IMR-90 (cell line): ENCODE measurements at regions not wholly inside any gene's neighbourhood (a gene's known extent, or its start where the extent isn't known, plus 50 kb on each side); places are given as distances from the start of the nearest gene placed in this dataset.

Experiments
- ATAC-seq: fragments of 200-7000 bp; cut with Tn5 transposase; 2 replicates; pipeline ENCODE4 v1.9.1; 2020; ENCODE audit warnings: low read depth, mild to moderate bottlenecking, moderate library complexity
- BruUV-seq: library from RNA; stranded (reverse); fragments of 400-500 nt; replicated peaks from 2 replicates; lab custom pipeline; 2021; lab: Mats Ljungman, UMichigan
- CTCF ChIA-PET: fragments of 300-600 bp; formaldehyde crosslinking; extraction: SDS; loops from one replicate; lab custom pipeline; 2021; ENCODE audit warnings: antibody characterized with exemption; lab: Yijun Ruan, JAX
- POLR2A ChIA-PET: fragments of 300-600 bp; sonication (Branson Sonifier 250); formaldehyde crosslinking; loops from one replicate; lab custom pipeline; 2022; ENCODE audit warnings: antibody characterized with exemption; ENCODE audit not compliant: unreplicated experiment; lab: Charles Lee
- DNase-seq: peaks from one replicate; pipeline ENCODE4 v3.0.0; 2013
- H2AFZ ChIP-seq: replicated peaks from 2 replicates; pipeline ENCODE3; 2013; ENCODE audit warnings: low read length, mild to moderate bottlenecking; ENCODE audit not compliant: poor library complexity
- H2AK5ac ChIP-seq: 2 replicates; pipeline ENCODE4 v1.6.1; 2013; ENCODE audit warnings: low read depth, low read length, inconsistent platforms
- H2AK9ac ChIP-seq: replicated peaks from 2 replicates; pipeline ENCODE3; 2013; ENCODE audit warnings: mild to moderate bottlenecking, low read depth, low read length, moderate library complexity; ENCODE audit not compliant: poor library complexity
- H2BK120ac ChIP-seq: 2 replicates; pipeline ENCODE4 v1.6.1; 2013; ENCODE audit warnings: low read depth, low read length, inconsistent platforms
- H2BK15ac ChIP-seq: 3 replicates; pipeline ENCODE4 v1.6.1; 2013; ENCODE audit warnings: low read depth, low read length, inconsistent platforms
- H2BK20ac ChIP-seq: 2 replicates; pipeline ENCODE4 v1.6.1; 2013; ENCODE audit warnings: low read depth, mild to moderate bottlenecking, inconsistent platforms, low read length, moderate library complexity
- H2BK5ac ChIP-seq: 2 replicates; pipeline ENCODE4 v1.6.1; 2013; ENCODE audit warnings: mild to moderate bottlenecking, low read depth, low read length, inconsistent platforms; ENCODE audit not compliant: poor library complexity, severe bottlenecking
- H3K14ac ChIP-seq: replicated peaks from 2 replicates; pipeline ENCODE4 v1.6.1; 2013; ENCODE audit warnings: low read depth, low read length, inconsistent platforms
- H3K18ac ChIP-seq: 2 replicates; pipeline ENCODE4 v1.6.1; 2013; ENCODE audit warnings: low read depth, low read length, control low read depth
- H3K23ac ChIP-seq: 2 replicates; pipeline ENCODE4 v1.6.1; 2013; ENCODE audit warnings: low read depth, low read length, inconsistent platforms
- H3K27ac ChIP-seq: 2 replicates; pipeline ENCODE4 v1.5.1; 2013; ENCODE audit warnings: mild to moderate bottlenecking, control low read depth, low read length; ENCODE audit not compliant: insufficient read depth
- H3K27me3 ChIP-seq: 2 replicates; pipeline ENCODE4 v1.6.1; 2013; ENCODE audit warnings: low read length; ENCODE audit not compliant: control insufficient read depth, insufficient read depth
- H3K36me3 ChIP-seq: 2 replicates; pipeline ENCODE4 v1.6.1; 2013; ENCODE audit warnings: low read length, mixed read lengths; ENCODE audit not compliant: control insufficient read depth, insufficient read depth
- H3K4ac ChIP-seq: 2 replicates; pipeline ENCODE4 v1.6.1; 2013; ENCODE audit warnings: low read depth, low read length, inconsistent platforms
- H3K4me1 ChIP-seq: 2 replicates; pipeline ENCODE4 v1.6.1; 2013; ENCODE audit warnings: low read length, mixed read lengths; ENCODE audit not compliant: control insufficient read depth, insufficient read depth
- H3K4me2 ChIP-seq: 2 replicates; pipeline ENCODE4 v1.6.1; 2013; ENCODE audit warnings: low read depth, mild to moderate bottlenecking, control low read depth, low read length, moderate library complexity
- H3K4me3 ChIP-seq: 2 replicates; pipeline ENCODE4 v1.5.1; 2013; ENCODE audit warnings: low read depth, mild to moderate bottlenecking, control low read depth, low read length, moderate library complexity; ENCODE audit not compliant: insufficient read depth
- H3K56ac ChIP-seq: 2 replicates; pipeline ENCODE4 v1.6.1; 2013; ENCODE audit warnings: low read length, inconsistent platforms; ENCODE audit not compliant: insufficient read depth; ENCODE audit errors: extremely low read depth
- H3K79me1 ChIP-seq, 2 experiments: 2 replicates each; pipeline ENCODE4 v1.6.1; 2013; ENCODE audit warnings: low read length in 2 of 2, inconsistent platforms in 1 of 2, low read depth in 1 of 2
- H3K9ac ChIP-seq: 2 replicates; pipeline ENCODE4 v1.6.1; 2013; ENCODE audit warnings: low read depth, low read length, control low read depth
- H3K9me1 ChIP-seq: 2 replicates; pipeline ENCODE4 v1.6.1; 2013; ENCODE audit warnings: low read length, inconsistent platforms; ENCODE audit not compliant: insufficient read depth
- H3K9me3 ChIP-seq: 2 replicates; pipeline ENCODE4 v1.6.1; 2013; ENCODE audit warnings: low read length; ENCODE audit not compliant: control insufficient read depth, insufficient read depth
- H4K20me1 ChIP-seq: 2 replicates; pipeline ENCODE4 v1.6.1; 2013; ENCODE audit warnings: low read length, inconsistent platforms; ENCODE audit not compliant: insufficient read depth
- H4K5ac ChIP-seq: 2 replicates; pipeline ENCODE4 v1.6.1; 2013; ENCODE audit warnings: mild to moderate bottlenecking, low read depth, low read length, control low read depth
- H4K8ac ChIP-seq, 2 experiments: 2 replicates each; pipeline ENCODE4 v1.6.1; 2013; ENCODE audit warnings: low read depth in 2 of 2, low read length in 2 of 2, control low read depth in 1 of 2, inconsistent platforms in 1 of 2
- H4K91ac ChIP-seq: 2 replicates; pipeline ENCODE4 v1.6.1; 2013; ENCODE audit warnings: low read depth, low read length, inconsistent platforms; ENCODE audit not compliant: insufficient read depth
- BHLHE40 ChIP-seq: fragments of 150-350 bp; IDR thresholded peaks from 2 replicates; pipeline ENCODE4 v1.6.1; 2016; ENCODE audit warnings: mild to moderate bottlenecking, low read depth, low read length
- CEBPB ChIP-seq: IDR thresholded peaks from 2 replicates; pipeline ENCODE4 v1.6.1; 2012; ENCODE audit warnings: low read depth, low read length, improper control_type of control experiment
- CHD1 ChIP-seq: IDR thresholded peaks from 2 replicates; pipeline ENCODE4 v1.6.1; 2012; ENCODE audit warnings: low read depth, low read length, improper control_type of control experiment
- FOS ChIP-seq: fragments of 150-350 bp; IDR thresholded peaks from 2 replicates; pipeline ENCODE4 v1.6.1; 2016; ENCODE audit warnings: low read depth, low read length
- MAFK ChIP-seq: IDR thresholded peaks from 2 replicates; pipeline ENCODE4 v1.6.1; 2012; ENCODE audit warnings: low read depth, low read length, improper control_type of control experiment
- MAZ ChIP-seq: IDR thresholded peaks from 2 replicates; pipeline ENCODE4 v1.6.1; 2012; ENCODE audit warnings: low read depth, mild to moderate bottlenecking, low read length, improper control_type of control experiment, moderate library complexity, borderline replicate concordance
- NFE2L2 ChIP-seq: fragments of 150-350 bp; IDR thresholded peaks from 2 replicates; pipeline ENCODE4 v1.6.1; 2016; ENCODE audit warnings: low read depth, mild to moderate bottlenecking, low read length
- RAD21 ChIP-seq: IDR thresholded peaks from 2 replicates; pipeline ENCODE4 v1.6.1; 2012; ENCODE audit warnings: low read length, improper control_type of control experiment
- RCOR1 ChIP-seq: IDR thresholded peaks from 2 replicates; pipeline ENCODE4 v1.6.1; 2012; ENCODE audit warnings: mild to moderate bottlenecking, low read length, improper control_type of control experiment; ENCODE audit not compliant: insufficient replicate concordance
- SMC3 ChIP-seq: fragments of 150-350 bp; IDR thresholded peaks from 2 replicates; pipeline ENCODE4 v1.6.1; 2016; ENCODE audit warnings: low read depth, mild to moderate bottlenecking, antibody characterized with exemption, low read length, moderate library complexity
- USF2 ChIP-seq: fragments of 150-350 bp; IDR thresholded peaks from 2 replicates; pipeline ENCODE4 v1.6.1; 2017; ENCODE audit warnings: mild to moderate bottlenecking, antibody characterized with exemption, low read length, low read depth
- WGBS, 2 experiments: methylation state at CpG; one replicate each; pipeline versions ENCODE4 v1.1.5 to v1.1.7; 2013; ENCODE audit warnings: missing lambda C conversion rate in 2 of 2; ENCODE audit not compliant: insufficient read length in 1 of 2; ENCODE audit errors: extremely low coverage in 2 of 2; 5-methylcytosine and 5-hydroxymethylcytosine counted together
- dilution Hi-C: fragments of 300-500 bp; cut with HindIII; formaldehyde crosslinking; loops from one replicate; pipeline ENCODE4 v1.14.3; 2018; ENCODE audit warnings: low sequenced_read_pairs; ENCODE audit not compliant: unreplicated experiment
- in situ Hi-C: fragments of 300-500 bp; cut with MboI; formaldehyde crosslinking; loops from 3 replicates; pipeline ENCODE4 v1.14.3; 2019; ENCODE audit warnings: low sequenced_read_pairs, inconsistent platforms, mixed read lengths
- intact Hi-C: fragments of 100-400 bp; cut with micrococcal nuclease; formaldehyde crosslinking; loops from 2 replicates; pipeline ENCODE4 v1.10.0; 2022
- TF ChIP-seq, protein P1 (sequence below): fragments of 150-350 bp; IDR thresholded peaks from 2 replicates; pipeline ENCODE4 v1.6.1; 2016; ENCODE audit warnings: low read depth, mild to moderate bottlenecking, low read length, moderate library complexity, borderline replicate concordance

DNA sequence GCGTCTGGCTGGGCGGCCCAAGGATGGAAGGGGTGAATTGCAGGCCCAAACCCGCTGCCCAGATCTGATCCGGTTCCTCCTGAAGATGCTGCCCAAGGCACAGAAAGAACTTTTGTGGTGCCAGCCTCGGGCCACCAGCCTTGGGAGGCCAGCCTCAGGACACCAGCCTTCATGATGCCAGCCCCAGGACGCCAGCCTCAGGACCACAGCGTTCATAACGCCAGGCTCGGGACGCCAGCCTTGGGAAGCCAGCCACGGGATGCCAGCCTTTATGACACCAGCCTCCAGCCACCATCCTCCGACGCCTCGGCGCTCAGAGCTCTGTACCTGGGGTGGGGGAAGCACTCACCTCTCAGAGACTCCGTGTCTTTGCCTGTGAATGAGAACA lies 107.8 kb downstream of the ADRA2C start:
- Histone ChIP-seq H3K14ac (no peak overlapping the region), H4K91ac (no peak overlapping the region), H3K4me2 (no peak overlapping the region), H3K56ac (no peak overlapping the region), H3K18ac (no peak overlapping the region), H3K79me1 (no peaks in the 10 kb centered on the region), H2AFZ (no peak overlapping the region), H3K9me1 (no peaks in the 10 kb centered on the region; the same call in 1 of the 2 replicates), H3K4me1 (no peaks in the 10 kb centered on the region; the same call in 1 of the 2 replicates), H4K20me1 (no peaks in the 10 kb centered on the region), H3K27ac (no peak overlapping the region), H3K23ac (no peak overlapping the region), H2BK120ac (no peak overlapping the region), H3K27me3 (peaks cover 74% of the 10 kb centered on the region), H2AK5ac (no peak overlapping the region), H4K8ac (no peak overlapping the region), H3K9ac (no peak overlapping the region), H2AK9ac (no peak overlapping the region), H3K9me3 (peaks cover 2% of the 10 kb centered on the region), H3K4ac (no peak overlapping the region), H3K36me3 (no peaks in the 10 kb centered on the region), H2BK20ac (no peak overlapping the region), H4K5ac (no peak overlapping the region), H2BK15ac (no peak overlapping the region), H3K4me3 (no peak overlapping the region), H2BK5ac (no peak overlapping the region)
- ATAC-seq (no peak), DNase-seq (no peak)
- POLR2A ChIA-PET = no interaction called here
- intact Hi-C loops (loop anchor here (5.0 kb wide), 1 partner anchor 68 kb away; no protein-coding TSS in a partner anchor), dilution Hi-C loops (no loop called here), in situ Hi-C loops (no loop called here)
- no peak for TF ChIP-seq RCOR1
- no peak for TF ChIP-seq MAZ
- no peak for TF ChIP-seq USF2
- TF ChIP-seq FOS = no peak
- no peak for TF ChIP-seq SMC3
- TF ChIP-seq MAFK = no peak
- TF ChIP-seq RAD21 = no peak
- no peak for TF ChIP-seq NFE2L2
- TF ChIP-seq, protein P1, sequence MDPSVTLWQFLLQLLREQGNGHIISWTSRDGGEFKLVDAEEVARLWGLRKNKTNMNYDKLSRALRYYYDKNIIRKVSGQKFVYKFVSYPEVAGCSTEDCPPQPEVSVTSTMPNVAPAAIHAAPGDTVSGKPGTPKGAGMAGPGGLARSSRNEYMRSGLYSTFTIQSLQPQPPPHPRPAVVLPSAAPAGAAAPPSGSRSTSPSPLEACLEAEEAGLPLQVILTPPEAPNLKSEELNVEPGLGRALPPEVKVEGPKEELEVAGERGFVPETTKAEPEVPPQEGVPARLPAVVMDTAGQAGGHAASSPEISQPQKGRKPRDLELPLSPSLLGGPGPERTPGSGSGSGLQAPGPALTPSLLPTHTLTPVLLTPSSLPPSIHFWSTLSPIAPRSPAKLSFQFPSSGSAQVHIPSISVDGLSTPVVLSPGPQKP = no peak
- TF ChIP-seq BHLHE40 = no peak
- no peak for TF ChIP-seq CEBPB
- no peak for TF ChIP-seq CHD1
- CTCF ChIA-PET = no interaction called here
- WGBS, 2 experiments = 66% methylated on average over 5 of the region's 16 CpGs; no CpG with 5 or more reads in 1 of the 2 experiments
- no TSS peak for BruUV-seq
